ENCODE measurements at regions not wholly inside any gene's neighbourhood (a gene's known extent, or its start where the extent isn't known, plus 50 kb on each side); places are given as distances from the start of the nearest gene placed in this dataset.

DNA sequence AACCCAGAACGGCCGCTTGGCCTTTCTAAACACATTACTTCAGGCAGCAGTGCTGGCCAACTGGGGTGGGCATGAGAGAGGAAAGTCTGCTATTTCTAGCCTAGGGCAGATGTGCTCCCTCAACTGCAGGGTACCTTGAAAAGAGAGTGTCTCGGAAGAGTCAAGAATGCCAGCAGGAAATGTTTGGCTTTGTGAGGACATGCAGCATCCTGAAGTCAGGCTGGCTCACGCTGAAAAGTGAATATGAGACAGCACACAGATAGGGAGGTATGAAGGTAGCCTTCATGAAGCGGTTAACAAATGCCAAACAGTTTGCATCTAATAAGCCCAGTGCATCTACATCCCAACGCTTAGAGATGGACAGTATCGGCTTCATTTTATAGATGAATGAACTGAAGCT, 65.0 kb upstream of the NCKAP5 start (continued):
- TF ChIP-seq ZNF239 (CRISPR knock-in tag; IDR thresholded peaks at IDR 0.05) (no peak), NFYB (IDR thresholded peaks at IDR 0.05; ENCODE audit: extremely low read depth, insufficient read length) (no peak)

GRCh38 chr2:133633881-133634409, 65.7 kb upstream of the NCKAP5 start:
- TF ChIP-seq RAD51 (IDR thresholded peaks at IDR 0.05; ENCODE audit: borderline replicate concordance, low read depth): no peak
- no peak for TF ChIP-seq RCOR1 (IDR thresholded peaks at IDR 0.05; ENCODE audit: borderline replicate concordance in 1 of 2, low read depth in 2 of 2, low read length in 2 of 2)
- TF ChIP-seq HNRNPUL1 (IDR thresholded peaks at IDR 0.05; ENCODE audit: low read length): no peak
- TF ChIP-seq ELK1 (CRISPR knock-in tag; IDR thresholded peaks at IDR 0.05): no peak
- TF ChIP-seq, protein P1, sequence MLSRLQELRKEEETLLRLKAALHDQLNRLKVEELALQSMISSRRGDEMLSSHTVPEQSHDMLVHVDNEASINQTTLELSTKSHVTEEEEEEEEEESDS (CRISPR knock-in tag; IDR thresholded peaks at IDR 0.05): no peak
- TF ChIP-seq PHB2 (IDR thresholded peaks at IDR 0.05; ENCODE audit: low read depth): no peak
- TF ChIP-seq, protein P2, sequence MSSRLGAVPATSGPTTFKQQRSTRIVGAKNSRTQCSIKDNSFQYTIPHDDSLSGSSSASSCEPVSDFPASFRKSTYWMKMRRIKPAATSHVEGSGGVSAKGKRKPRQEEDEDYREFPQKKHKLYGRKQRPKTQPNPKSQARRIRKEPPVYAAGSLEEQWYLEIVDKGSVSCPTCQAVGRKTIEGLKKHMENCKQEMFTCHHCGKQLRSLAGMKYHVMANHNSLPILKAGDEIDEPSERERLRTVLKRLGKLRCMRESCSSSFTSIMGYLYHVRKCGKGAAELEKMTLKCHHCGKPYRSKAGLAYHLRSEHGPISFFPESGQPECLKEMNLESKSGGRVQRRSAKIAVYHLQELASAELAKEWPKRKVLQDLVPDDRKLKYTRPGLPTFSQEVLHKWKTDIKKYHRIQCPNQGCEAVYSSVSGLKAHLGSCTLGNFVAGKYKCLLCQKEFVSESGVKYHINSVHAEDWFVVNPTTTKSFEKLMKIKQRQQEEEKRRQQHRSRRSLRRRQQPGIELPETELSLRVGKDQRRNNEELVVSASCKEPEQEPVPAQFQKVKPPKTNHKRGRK (tag; IDR thresholded peaks at IDR 0.05): no peak
- TF ChIP-seq CTBP1 (IDR thresholded peaks at IDR 0.05; ENCODE audit: borderline replicate concordance): no peak
- no peak for TF ChIP-seq SRF (CRISPR knock-in tag; IDR thresholded peaks at IDR 0.05)
- no peak for TF ChIP-seq ZNF740 (CRISPR knock-in tag; IDR thresholded peaks at IDR 0.05)
- TF ChIP-seq ZNF740 (tag; IDR thresholded peaks at IDR 0.05): no peak
- TF ChIP-seq, protein P3, sequence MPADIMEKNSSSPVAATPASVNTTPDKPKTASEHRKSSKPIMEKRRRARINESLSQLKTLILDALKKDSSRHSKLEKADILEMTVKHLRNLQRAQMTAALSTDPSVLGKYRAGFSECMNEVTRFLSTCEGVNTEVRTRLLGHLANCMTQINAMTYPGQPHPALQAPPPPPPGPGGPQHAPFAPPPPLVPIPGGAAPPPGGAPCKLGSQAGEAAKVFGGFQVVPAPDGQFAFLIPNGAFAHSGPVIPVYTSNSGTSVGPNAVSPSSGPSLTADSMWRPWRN (IDR thresholded peaks at IDR 0.05; ENCODE audit: low read depth): no peak
- TF ChIP-seq POLR2B (IDR thresholded peaks at IDR 0.05; ENCODE audit: low read depth, partially characterized antibody): no peak
- H3K4me3 ChIP-seq: no peak overlapping the region
- ChIA-PET POLR2A (no interaction called here), CTCF (ENCODE audit: low intra/inter-chr PET ratio) (interaction anchor here (0.5 kb wide), 1 partner anchor 62 kb away, joined by 3 read pairs; no protein-coding TSS in a partner anchor)
- DNase-seq (ENCODE audit: extremely low read depth in 1 of 4, low spot score in 3 of 4) (no peak), ATAC-seq (no peak), FAIRE-seq (no peak)
- H3K79me2 ChIP-seq (ENCODE audit: control insufficient read depth, insufficient read depth, low read length): no peaks in the 10 kb centered on the region
- no peaks in the 10 kb centered on the region for H3K9me1 ChIP-seq (ENCODE audit: control insufficient read depth, insufficient read depth, low read length)
- H2AFZ ChIP-seq (ENCODE audit: low read depth, low read length): no peak overlapping the region
- no TSS peak for BruUV-seq (replicated peaks)
- no peaks in the 10 kb centered on the region for H4K20me1 ChIP-seq (replicated peaks; ENCODE audit: control insufficient read depth, insufficient read depth, low read length)
- H3K4me1 ChIP-seq (replicated peaks in 1 of 2; ENCODE audit: control insufficient read depth in 2 of 2, insufficient read depth in 2 of 2, low read length in 2 of 2): no peaks in the 10 kb centered on the region
- H3K27ac ChIP-seq (ENCODE audit: extremely low read depth, low read depth, low read length): no peak overlapping the region
- no peaks in the 10 kb centered on the region for H3K9me3 ChIP-seq (replicated peaks; ENCODE audit: control insufficient read depth, insufficient read depth, low read depth, low read length)
- no peaks in the 10 kb centered on the region for H3K27me3 ChIP-seq (ENCODE audit: control insufficient read depth in 2 of 2, insufficient read depth in 2 of 2, low read length in 2 of 2)
- intact Hi-C loops (cut with micrococcal nuclease): no loop called here
- in situ Hi-C loops (cut with MboI): no loop called here
- no peaks in the 10 kb centered on the region for H3K36me3 ChIP-seq (ENCODE audit: control insufficient read depth, insufficient read depth, low read length)
- H3K4me2 ChIP-seq (ENCODE audit: insufficient read depth, low read length): no peak overlapping the region
- no peak overlapping the region for H3K9ac ChIP-seq (ENCODE audit: insufficient read depth in 1 of 2, low read depth in 2 of 2, low read length in 2 of 2)
- WGBS (ENCODE audit: insufficient coverage, low coverage, missing lambda C conversion rate): 5% methylated on average over 8 of the region's 8 CpGs
